ENCODE measurements at regions not wholly inside any gene's neighbourhood (a gene's known extent, or its start where the extent isn't known, plus 50 kb on each side); places are given as distances from the start of the nearest gene placed in this dataset.

DNA sequence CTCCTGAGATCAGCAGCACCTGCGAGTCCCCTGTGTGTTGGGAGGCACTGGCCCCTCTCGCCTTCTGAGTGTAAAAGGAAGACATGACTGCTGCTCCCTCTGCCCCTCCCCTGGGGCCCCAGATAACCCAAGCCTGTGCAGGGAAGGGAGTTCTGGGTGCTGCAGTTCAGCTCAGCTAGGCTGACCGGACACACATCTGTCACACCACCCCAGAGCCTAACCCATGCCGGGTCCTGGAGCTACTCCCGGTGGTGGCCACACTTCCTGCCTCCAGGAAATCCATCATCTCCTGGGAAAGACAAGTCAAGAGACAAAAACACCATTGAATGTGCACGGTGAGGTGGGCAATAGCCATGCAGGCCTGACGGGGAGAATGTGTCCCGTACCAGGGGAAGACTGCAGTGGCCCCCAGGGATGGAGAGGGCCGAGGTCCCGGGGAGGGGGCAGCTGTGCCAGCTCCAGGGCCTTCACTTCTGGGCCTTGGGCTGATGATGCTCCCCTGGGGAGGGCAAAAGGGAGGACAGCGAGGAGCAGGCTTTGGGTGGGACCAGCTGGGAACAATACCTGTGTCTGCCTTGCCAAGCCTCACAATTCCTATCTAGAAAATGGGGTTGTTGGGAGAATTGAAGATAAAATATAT lies 210.6 kb downstream of the TFCP2L1 start:
- DNase-seq (ENCODE audit: low read depth, low spot score) = no peak

GRCh38 chr2:121075006-121075551 lies 209.9 kb downstream of the TFCP2L1 start:
- peak; percentile 98 for DNase-seq (ENCODE audit: low read depth, low spot score)

DNA sequence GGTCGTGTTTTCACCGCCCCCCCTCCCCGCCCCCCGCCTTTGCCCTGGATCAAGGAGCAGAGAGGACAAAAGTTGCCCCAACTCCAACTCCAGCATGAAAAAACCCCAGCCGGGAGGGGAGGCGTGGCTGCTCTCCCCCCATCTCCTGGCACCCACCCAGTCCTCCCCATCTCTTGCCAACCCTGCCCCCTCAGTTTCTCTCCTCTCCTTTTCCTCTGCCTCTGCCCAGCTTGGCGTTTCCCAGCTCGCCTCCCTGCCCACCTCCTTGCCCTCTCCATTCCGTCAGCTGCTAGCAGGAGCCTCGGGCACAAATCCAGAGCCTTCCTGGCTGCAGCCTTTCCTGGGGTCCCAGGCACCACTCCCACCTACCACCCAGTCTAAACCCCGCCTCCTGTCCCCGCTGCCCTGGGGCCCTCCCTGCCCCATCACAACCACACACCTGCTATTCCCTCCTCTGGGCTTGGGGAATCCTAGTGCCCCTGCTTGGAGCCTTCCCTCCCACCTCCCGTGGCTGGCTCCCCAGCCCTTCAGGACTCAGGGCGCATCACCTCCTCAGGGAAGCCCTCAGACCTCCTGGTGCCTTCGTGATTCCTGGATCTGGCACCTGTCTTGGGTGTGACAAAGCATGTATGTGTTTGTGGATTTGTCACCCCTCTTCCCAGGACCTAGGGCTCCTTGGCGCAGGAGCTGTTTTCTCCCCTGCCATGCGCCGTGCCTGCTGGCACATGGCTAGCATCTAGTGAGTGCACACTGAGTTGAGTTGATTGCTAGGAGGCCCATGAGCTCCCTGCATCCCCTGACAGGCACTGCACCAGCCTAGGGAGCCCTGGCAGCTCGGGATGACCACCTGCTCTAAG lies 209.1 kb downstream of the TFCP2L1 start:
- peak; percentile 69 for DNase-seq (ENCODE audit: low read depth, low spot score)

DNA sequence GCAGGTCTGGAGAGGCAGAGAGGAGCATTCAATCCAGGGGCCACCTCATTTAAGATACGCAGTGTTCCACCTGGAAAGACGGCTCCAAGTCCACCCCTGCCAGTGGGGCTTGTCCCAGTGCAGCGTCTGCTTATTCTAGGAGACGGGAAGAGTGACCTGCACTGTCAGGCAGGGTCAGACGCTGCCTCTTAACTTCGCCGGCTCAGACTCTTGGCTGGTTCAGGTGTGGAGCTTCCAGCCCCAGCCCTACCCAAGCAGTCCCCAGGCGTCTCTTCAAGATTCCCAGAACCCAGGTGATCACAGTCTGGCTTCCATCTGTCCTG lies 208.5 kb downstream of the TFCP2L1 start:
- no peak for DNase-seq (ENCODE audit: low read depth, low spot score)

DNA sequence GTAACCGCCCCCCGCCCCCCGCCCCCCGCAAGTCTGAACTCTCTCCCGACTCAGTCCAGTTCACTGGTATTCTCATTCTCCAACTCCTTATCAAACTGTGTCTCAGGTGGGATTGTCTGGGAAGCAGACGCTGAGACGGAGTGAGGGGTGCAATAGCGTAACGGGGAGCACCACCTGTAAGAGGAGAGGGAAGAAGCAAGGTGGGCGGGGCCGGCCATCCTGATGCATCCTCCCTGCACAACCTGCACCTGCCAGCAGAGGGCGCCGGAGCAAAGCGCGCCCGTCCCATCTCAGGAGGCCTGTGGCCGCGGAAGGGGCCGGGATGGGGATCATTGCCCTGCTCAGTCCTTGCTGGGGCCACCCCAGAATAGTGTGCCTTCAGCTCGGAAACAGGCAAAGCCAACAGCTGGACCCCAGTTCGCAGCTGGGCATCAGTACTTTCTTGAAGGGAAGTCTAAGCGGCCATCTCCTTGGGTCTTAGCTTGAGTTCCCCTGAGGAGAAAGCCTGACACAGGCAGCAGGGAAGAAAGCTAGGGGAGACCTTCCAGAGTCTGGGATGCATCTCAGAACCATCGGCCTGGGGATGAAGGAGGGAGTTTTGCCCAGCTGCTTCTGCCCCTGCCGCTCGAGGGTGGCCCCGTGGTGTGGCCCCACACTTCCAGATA lies 208.0 kb downstream of the TFCP2L1 start:
- peak; percentile 94 for DNase-seq (ENCODE audit: low read depth, low spot score)

GRCh38 chr2:121078899-121079298 lies 206.1 kb downstream of the TFCP2L1 start:
- DNase-seq (ENCODE audit: low read depth, low spot score) = no peak

DNA sequence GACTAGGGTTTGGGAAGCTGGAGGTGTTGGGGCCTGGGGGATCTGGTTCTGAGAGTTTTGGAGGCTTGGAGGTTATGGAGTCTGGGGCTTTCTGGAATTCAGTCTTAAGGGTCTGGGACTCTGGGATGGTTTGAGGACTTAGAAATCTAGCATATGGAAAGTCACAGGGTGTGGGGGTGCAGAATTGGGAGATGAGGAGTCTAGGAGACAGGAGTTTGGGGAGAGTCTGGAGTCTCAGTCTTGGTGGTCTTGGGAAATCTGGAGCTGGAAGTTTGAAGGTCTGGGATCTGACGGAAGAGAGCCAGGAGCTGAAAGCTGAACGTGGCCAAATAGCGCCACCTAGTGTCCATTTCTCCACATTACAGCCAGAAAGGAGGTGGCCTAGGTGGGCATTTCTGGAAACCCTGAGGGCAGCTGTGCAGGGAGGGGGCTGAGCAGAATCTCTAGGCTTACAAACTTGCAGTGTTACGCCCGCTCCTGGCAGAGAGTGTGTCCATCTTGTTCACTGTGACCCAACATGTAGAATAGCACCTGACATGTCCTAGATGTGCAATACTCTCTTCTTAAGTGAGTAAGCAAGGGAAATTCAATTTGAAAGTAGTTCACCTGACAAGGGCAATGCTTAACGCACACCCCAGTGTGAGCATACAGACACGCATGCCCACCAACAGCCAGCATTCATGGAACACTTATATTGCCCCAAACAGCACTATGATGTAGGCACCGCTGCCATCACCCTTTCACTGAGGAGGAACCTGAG lies 204.8 kb downstream of the TFCP2L1 start:
- peak; percentile 92 for DNase-seq (ENCODE audit: low read depth, low spot score)

DNA sequence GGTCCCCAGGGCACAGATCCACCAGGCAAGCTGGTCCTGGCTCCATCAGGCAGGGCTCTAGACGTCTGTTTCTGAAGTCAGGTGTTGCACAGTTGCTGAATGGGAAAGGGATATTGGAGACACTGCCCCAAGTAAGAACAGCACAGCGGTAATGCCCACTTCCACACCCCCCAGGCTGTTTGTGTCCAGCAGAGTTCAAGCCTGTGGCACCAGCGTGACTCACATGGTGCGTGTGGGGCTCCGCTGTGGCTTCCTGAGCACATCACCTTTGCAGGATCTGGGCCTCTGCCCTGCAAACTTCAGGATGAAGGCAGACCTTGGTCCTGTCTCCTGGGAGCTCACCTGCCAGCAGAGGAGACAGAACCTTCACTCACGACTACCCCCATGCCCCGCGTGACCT lies 203.3 kb downstream of the TFCP2L1 start:
- no peak for DNase-seq (ENCODE audit: low read depth, low spot score)

- no peak for DNase-seq (ENCODE audit: low read depth, low spot score)
Measured at GRCh38 chr2:121082191-121082590, 202.8 kb downstream of the TFCP2L1 start.

- DNase-seq (ENCODE audit: low read depth, low spot score) = no peak
Measured at GRCh38 chr2:121084130-121084680, 200.8 kb downstream of the TFCP2L1 start.

GRCh38 chr2:121085801-121086200 lies 199.2 kb downstream of the TFCP2L1 start:
- DNase-seq (ENCODE audit: low read depth, low spot score) = no peak

GRCh38 chr2:121086450-121086849 lies 198.6 kb downstream of the TFCP2L1 start:
- no peak for DNase-seq (ENCODE audit: low read depth, low spot score)

DNA sequence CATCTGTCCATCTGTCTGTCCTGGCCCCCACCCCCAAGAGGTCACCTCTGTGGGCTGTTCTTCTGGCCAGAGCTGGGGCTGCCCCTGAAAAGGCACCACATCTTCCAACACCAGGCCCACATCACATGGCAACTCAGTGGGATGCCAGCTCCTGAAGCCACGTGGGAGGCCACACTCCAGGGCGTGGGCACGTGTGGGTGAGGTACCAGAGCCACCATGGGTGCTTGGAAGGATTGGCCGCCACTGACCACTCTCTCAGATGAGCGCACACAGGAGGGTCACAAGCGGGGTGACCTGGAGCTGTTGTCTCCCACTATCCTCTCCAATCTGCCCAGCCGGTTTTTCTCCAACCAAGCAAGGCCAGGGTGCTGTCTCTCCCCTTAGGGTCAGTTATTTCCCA lies 197.9 kb downstream of the TFCP2L1 start:
- DNase-seq (ENCODE audit: low read depth, low spot score) = no peak

GRCh38 chr2:121088251-121089165 lies 196.5 kb downstream of the TFCP2L1 start:
- DNase-seq (ENCODE audit: low read depth, low spot score) = no peak

DNA sequence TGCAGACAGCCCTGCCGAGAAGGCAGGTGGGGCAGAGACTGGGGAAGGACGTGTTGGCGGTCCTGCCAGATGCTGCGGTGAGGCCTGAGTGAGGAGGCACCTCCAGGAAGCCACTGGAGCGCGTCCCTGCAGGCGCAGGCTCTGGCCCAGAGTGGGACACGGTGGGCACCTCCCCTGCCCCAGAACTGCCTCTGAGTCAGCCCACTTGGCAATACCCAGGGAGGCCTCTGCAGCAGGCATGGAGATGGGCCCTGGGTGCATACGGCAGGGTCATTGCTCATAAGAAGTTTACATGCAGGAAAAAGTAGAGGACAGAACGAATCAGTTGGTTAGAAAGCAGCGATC lies 195.9 kb downstream of the TFCP2L1 start:
- no peak for DNase-seq (ENCODE audit: low read depth, low spot score)

GRCh38 chr2:121090088-121090715 lies 194.8 kb downstream of the TFCP2L1 start:
- no peak for DNase-seq (ENCODE audit: low read depth, low spot score)

DNA sequence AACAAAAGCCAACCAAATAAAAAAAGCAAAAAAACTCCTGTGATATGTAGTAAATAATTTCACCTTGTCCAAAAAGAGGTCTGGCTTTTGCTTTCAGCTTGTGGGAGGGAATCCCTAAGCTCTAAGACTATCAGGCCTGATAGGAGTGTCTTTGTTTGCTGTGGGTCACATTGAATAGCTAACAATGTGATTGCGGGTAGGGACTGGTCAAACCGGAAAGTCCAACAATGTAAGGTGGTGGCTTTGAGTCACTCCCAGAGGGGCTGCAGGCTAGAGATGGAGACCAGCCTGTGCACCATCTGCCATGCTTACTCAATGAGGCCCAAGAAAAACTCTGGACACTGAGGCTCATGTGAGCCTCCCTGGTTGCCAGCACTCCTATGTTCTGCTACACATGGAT lies 192.9 kb downstream of the TFCP2L1 start:
- DNase-seq (ENCODE audit: low read depth, low spot score) = peak; percentile 78

DNA sequence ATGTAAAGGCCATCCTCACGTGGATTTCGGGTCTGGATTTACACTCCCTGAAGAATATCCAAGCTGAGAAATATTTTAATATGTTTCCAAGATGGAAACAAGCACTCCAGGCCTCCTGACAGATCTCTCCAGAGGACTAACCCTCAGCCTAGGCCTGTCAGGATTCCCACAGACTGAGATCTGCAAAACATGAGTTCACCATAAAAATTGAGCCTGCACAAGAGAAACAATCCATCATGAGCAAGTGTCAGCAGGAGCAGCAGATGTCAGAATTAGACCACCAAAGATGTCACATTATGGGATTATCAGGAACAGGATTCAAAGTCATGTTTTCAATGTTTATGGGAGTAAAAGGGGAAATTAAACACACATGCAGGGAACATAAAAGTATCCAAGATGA lies 191.3 kb downstream of the TFCP2L1 start:
- DNase-seq (ENCODE audit: low read depth, low spot score) = no peak

- DNase-seq (ENCODE audit: low read depth, low spot score) = no peak
Measured at GRCh38 chr2:121094101-121094500, 190.9 kb downstream of the TFCP2L1 start.

GRCh38 chr2:121094845-121095244 lies 190.2 kb downstream of the TFCP2L1 start:
- no peak for DNase-seq (ENCODE audit: low read depth, low spot score)
